ENCODE measurements at regions not wholly inside any gene's neighbourhood (a gene's known extent, or its start where the extent isn't known, plus 50 kb on each side); places are given as distances from the start of the nearest gene placed in this dataset.

DNA sequence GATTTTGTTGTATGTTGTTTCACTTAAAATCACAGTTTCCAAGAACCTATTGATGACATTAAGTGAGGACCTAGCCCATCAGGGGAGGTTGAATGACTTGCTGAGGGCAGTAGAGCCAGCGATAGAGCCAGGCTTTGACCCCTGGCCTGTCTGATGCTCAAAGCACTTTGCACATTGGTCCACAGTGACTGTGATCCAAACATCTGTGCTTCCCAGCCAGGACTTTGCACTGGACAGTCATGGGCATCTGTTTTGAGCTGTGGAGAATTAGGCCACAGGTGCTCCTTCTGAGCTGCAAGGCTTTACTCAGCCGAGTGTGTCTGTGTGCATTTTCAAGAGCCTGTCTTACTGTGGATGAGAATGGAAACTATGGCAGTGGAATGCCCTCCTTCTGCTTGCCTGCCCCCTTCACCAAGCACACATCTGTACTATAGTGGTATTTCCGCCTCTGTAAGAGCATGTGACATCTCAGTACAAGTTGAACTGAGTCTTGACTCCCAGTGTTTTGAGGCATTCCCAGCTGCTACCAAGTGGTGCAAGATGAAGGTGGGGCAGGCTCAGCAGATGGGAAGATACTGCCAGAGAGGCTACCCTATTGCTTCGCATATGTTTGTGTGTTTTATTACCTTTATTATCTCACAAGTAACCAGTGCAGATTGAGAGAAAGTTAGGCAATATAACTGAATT lies 72.7 kb upstream of the AOAH start (continued):
- TF ChIP-seq, protein P1, sequence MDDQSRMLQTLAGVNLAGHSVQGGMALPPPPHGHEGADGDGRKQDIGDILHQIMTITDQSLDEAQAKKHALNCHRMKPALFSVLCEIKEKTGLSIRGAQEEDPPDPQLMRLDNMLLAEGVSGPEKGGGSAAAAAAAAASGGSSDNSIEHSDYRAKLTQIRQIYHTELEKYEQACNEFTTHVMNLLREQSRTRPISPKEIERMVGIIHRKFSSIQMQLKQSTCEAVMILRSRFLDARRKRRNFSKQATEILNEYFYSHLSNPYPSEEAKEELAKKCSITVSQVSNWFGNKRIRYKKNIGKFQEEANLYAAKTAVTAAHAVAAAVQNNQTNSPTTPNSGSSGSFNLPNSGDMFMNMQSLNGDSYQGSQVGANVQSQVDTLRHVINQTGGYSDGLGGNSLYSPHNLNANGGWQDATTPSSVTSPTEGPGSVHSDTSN (CRISPR knock-in tag; IDR thresholded peaks at IDR 0.05), result no peak
- no peak for TF ChIP-seq ZFP37 (tag by site-specific recombination; IDR thresholded peaks at IDR 0.05)
- no peak for TF ChIP-seq ZFP3 (tag by site-specific recombination; IDR thresholded peaks at IDR 0.05; ENCODE audit: low read depth)
- TF ChIP-seq ZNF302 (tag by site-specific recombination; IDR thresholded peaks at IDR 0.05; ENCODE audit: low read depth), result no peak
- TF ChIP-seq ZNF23 (tag by site-specific recombination; IDR thresholded peaks at IDR 0.05; ENCODE audit: borderline replicate concordance), result no peak
- TF ChIP-seq HOXA7 (CRISPR knock-in tag; IDR thresholded peaks at IDR 0.05; ENCODE audit: borderline replicate concordance), result no peak
- no peak for TF ChIP-seq KLF7 (tag by site-specific recombination; IDR thresholded peaks at IDR 0.05; ENCODE audit: borderline replicate concordance)
- TF ChIP-seq ZNF133 (tag by site-specific recombination; IDR thresholded peaks at IDR 0.05), result no peak

DNA sequence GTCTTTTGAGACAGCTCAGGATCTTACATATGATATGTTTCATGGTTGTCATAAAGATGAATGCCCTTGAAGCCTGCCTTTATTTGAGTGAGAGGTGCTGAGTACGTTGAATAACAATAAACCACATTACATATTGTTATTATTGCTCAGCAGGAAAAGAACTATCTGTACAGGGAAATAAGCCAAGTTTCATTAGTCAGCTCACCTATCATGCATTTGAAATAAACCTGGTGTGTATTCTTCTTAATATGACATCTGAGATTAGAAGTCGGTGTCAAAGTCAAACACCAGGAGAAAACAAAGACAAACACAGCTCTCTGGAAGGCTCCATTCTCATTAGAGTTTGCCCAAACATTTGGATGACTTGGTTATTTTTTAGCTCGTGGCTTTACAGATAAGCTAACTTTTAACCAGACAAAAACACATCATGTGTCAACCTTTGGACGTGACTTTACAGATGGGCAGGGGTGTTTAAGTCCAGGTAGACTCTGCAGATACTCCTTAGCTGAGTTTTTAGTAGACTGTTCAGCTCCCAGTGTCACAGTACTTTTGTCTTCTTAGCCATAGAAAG lies 71.2 kb upstream of the AOAH start:
- no peaks in the 10 kb centered on the region for H3K9me3 ChIP-seq (ENCODE audit: control insufficient read depth, insufficient read depth, low read depth, low read length)
- no peak overlapping the region for H3K27ac ChIP-seq (ENCODE audit: extremely low read depth, low read depth, low read length)
- H3K4me1 ChIP-seq (ENCODE audit: control insufficient read depth, insufficient read depth, low read length), result no peaks in the 10 kb centered on the region
- no peaks in the 10 kb centered on the region for H3K36me3 ChIP-seq (ENCODE audit: control insufficient read depth in 2 of 2, insufficient read depth in 1 of 2, low read length in 2 of 2)
- no peak overlapping the region for H3K4me3 ChIP-seq (ENCODE audit: low read depth, low read length)
- POLR2A ChIA-PET, result no interaction called here
- CTCF ChIA-PET, result interaction anchor here (0.6 to 1.3 kb wide), 2 partner anchors 124 to 367 kb away, joined by 3 read pairs; no protein-coding TSS in a partner anchor
- 0 out of 2 replicates have a peak, but pooled peaks have one; percentile 1 for TF ChIP-seq SCRT2 (tag by site-specific recombination; IDR thresholded peaks at IDR 0.05)
- TF ChIP-seq, protein P2, sequence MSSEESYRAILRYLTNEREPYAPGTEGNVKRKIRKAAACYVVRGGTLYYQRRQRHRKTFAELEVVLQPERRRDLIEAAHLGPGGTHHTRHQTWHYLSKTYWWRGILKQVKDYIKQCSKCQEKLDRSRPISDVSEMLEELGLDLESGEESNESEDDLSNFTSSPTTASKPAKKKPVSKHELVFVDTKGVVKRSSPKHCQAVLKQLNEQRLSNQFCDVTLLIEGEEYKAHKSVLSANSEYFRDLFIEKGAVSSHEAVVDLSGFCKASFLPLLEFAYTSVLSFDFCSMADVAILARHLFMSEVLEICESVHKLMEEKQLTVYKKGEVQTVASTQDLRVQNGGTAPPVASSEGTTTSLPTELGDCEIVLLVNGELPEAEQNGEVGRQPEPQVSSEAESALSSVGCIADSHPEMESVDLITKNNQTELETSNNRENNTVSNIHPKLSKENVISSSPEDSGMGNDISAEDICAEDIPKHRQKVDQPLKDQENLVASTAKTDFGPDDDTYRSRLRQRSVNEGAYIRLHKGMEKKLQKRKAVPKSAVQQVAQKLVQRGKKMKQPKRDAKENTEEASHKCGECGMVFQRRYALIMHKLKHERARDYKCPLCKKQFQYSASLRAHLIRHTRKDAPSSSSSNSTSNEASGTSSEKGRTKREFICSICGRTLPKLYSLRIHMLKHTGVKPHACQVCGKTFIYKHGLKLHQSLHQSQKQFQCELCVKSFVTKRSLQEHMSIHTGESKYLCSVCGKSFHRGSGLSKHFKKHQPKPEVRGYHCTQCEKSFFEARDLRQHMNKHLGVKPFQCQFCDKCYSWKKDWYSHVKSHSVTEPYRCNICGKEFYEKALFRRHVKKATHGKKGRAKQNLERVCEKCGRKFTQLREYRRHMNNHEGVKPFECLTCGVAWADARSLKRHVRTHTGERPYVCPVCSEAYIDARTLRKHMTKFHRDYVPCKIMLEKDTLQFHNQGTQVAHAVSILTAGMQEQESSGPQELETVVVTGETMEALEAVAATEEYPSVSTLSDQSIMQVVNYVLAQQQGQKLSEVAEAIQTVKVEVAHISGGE (tag by site-specific recombination; conservative IDR thresholded peaks at IDR 0.05; ENCODE audit: low read depth), result no peak

DNA sequence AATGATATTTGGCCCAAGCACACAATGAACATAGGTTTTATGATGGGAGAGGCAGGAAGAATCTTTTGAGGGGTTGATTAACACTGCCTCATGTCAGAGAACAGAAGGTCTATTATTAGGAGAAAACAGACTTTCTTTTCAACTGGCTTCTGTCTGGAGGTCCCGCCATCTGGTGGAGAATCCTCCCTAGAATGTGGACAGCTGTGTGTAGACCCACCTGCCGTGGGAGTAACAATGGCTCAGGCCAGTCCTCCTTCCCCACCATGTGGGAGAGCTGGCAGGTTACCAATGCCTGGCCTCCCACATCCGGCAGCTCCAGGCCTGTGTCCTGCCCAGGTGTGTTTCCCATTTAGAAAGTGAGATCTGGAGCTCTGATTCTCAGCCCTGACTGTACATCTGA lies 70.4 kb upstream of the AOAH start:
- POLR2A ChIA-PET, result no interaction called here
- Histone ChIP-seq H3K4me3 (ENCODE audit: low read depth, low read length) (no peak overlapping the region), H3K27ac (ENCODE audit: extremely low read depth, low read depth, low read length) (no peak overlapping the region), H3K4me1 (ENCODE audit: control insufficient read depth, insufficient read depth, low read length) (no peaks in the 10 kb centered on the region), H3K36me3 (ENCODE audit: control insufficient read depth in 2 of 2, insufficient read depth in 1 of 2, low read length in 2 of 2) (no peaks in the 10 kb centered on the region), H3K9me3 (ENCODE audit: control insufficient read depth, insufficient read depth, low read depth, low read length) (no peaks in the 10 kb centered on the region)
- TF ChIP-seq ZNF747 (tag by site-specific recombination; IDR thresholded peaks at IDR 0.05), result no peak
- peak; percentile 56; the same call in 1 of the 2 replicates for TF ChIP-seq EGR2 (tag by site-specific recombination; IDR thresholded peaks at IDR 0.05; ENCODE audit: low read depth)
- TF ChIP-seq, protein P3, sequence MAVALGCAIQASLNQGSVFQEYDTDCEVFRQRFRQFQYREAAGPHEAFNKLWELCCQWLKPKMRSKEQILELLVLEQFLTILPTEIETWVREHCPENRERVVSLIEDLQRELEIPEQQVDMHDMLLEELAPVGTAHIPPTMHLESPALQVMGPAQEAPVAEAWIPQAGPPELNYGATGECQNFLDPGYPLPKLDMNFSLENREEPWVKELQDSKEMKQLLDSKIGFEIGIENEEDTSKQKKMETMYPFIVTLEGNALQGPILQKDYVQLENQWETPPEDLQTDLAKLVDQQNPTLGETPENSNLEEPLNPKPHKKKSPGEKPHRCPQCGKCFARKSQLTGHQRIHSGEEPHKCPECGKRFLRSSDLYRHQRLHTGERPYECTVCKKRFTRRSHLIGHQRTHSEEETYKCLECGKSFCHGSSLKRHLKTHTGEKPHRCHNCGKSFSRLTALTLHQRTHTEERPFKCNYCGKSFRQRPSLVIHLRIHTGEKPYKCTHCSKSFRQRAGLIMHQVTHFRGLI (tag by site-specific recombination; IDR thresholded peaks at IDR 0.05), result no peak
- CTCF ChIA-PET, result interaction anchor here (0.7 to 1.3 kb wide), 2 partner anchors 114 to 124 kb away, joined by 3 read pairs; no protein-coding TSS in a partner anchor
